Omental fat pad (tissue), 3 donors: ENCODE measurements at regions not wholly inside any gene's neighbourhood (a gene's known extent, or its start where the extent isn't known, plus 50 kb on each side); places are given as distances from the start of the nearest gene placed in this dataset.

Experiments used
- ATAC-seq: fragments of 150-250 bp; one replicate; pipeline ENCODE4 v1.9.1; 2016; ENCODE audit warnings: mild to moderate bottlenecking, moderate library complexity; ENCODE audit not compliant: low FRiP score
- DNase-seq: peaks from one replicate; pipeline ENCODE4 v3.0.0-alpha.2; 2019; ENCODE audit warnings: low spot score
- CTCF ChIP-seq, 3 donors: fragments of 450-650 bp; IDR thresholded peaks; one replicate each; pipeline ENCODE4 v1.5.1; 2016 to 2017; ENCODE audit warnings: antibody characterized with exemption in 3 of 3, mild to moderate bottlenecking in 3 of 3, moderate library complexity in 2 of 3

GRCh38 chr14:105850853-105851581 lies 324.6 kb downstream of the TMEM121 start:
- ATAC-seq (no peak), DNase-seq (no peak)
- no peak for TF ChIP-seq CTCF (IDR thresholded peaks at IDR 0.05)

GRCh38 chr14:105851716-105852377 lies 325.5 kb downstream of the TMEM121 start:
- no peak for ATAC-seq
- no peak for DNase-seq
- no peak for TF ChIP-seq CTCF (IDR thresholded peaks at IDR 0.05)

GRCh38 chr14:105852378-105853088 lies 326.1 kb downstream of the TMEM121 start:
- no peak for TF ChIP-seq CTCF (IDR thresholded peaks at IDR 0.05)
- DNase-seq (no peak), ATAC-seq (no peak)

GRCh38 chr14:105853089-105853906 lies 326.9 kb downstream of the TMEM121 start:
- no peak for DNase-seq
- TF ChIP-seq CTCF (IDR thresholded peaks at IDR 0.05) = no peak
- ATAC-seq = no peak

GRCh38 chr14:105853907-105854599 lies 327.7 kb downstream of the TMEM121 start:
- no peak for ATAC-seq
- TF ChIP-seq CTCF (IDR thresholded peaks at IDR 0.05) = no peak
- no peak for DNase-seq

- no peak for ATAC-seq
- DNase-seq = peak; percentile 13
Measured at GRCh38 chr14:105854600-105855245, 328.3 kb downstream of the TMEM121 start.

More at GRCh38 chr14:105854600-105855245, 328.3 kb downstream of the TMEM121 start:
- TF ChIP-seq CTCF (IDR thresholded peaks at IDR 0.05) = no peak
